B cell (primary cell): ENCODE measurements at regions not wholly inside any gene's neighbourhood (a gene's known extent, or its start where the extent isn't known, plus 50 kb on each side); places are given as distances from the start of the nearest gene placed in this dataset.

Source experiments
- ATAC-seq: fragments of 200-7000 bp; cut with Tn5 transposase; one replicate; pipeline ENCODE4 v1.10.0; 2021; ENCODE audit warnings: low read depth, mild to moderate bottlenecking, moderate number of reproducible peaks, moderate library complexity
- CTCF ChIA-PET: fragments of 350-600 bp; sonication (Branson Sonifier 250); formaldehyde crosslinking; loops from one replicate; lab custom pipeline; 2021; ENCODE audit warnings: antibody characterized with exemption, inconsistent platforms; lab: Charles Lee
- POLR2A ChIA-PET: fragments of 350-600 bp; sonication (Branson Sonifier 250); formaldehyde crosslinking; loops from one replicate; lab custom pipeline; 2021; ENCODE audit warnings: antibody characterized with exemption; lab: Charles Lee
- DNase-seq: peaks from one replicate; pipeline ENCODE4 v3.0.0; 2013
- H2AFZ ChIP-seq: 2 replicates; pipeline ENCODE4 v1.6.1; 2012; ENCODE audit warnings: mild to moderate bottlenecking, low read depth, low read length; ENCODE audit not compliant: insufficient read depth, poor library complexity, severe bottlenecking
- H3K27ac ChIP-seq, 2 donors: 1 replicate in 1 of 2; 2 replicates in 1 of 2; pipeline ENCODE4 v1.5.1; 2012 to 2013; ENCODE audit warnings: low read length in 2 of 2, mild to moderate bottlenecking in 2 of 2, moderate library complexity in 1 of 2
- H3K27me3 ChIP-seq, 4 experiments: fragments of 200-600 bp in 1 of 4; sonication (generic) in 1 of 4; replicated peaks in 1 of 4; 1 replicate in 2 of 4; 2 replicates in 2 of 4; pipeline versions ENCODE4 v1.6.1 to v1.7.0; 2013 to 2016; ENCODE audit warnings: low read length in 3 of 4, mild to moderate bottlenecking in 2 of 4, mixed read lengths in 1 of 4, moderate library complexity in 1 of 4; ENCODE audit not compliant: insufficient read depth in 4 of 4, control insufficient read depth in 3 of 4; ENCODE audit errors: control extremely low read depth in 1 of 4
- H3K36me3 ChIP-seq, 2 experiments: replicated peaks in 1 of 2; 1 replicate in 1 of 2; 2 replicates in 1 of 2; pipeline versions ENCODE4 v1.6.1 to v1.7.1; 2013; ENCODE audit warnings: low read length in 1 of 2; ENCODE audit not compliant: insufficient read depth in 2 of 2, control insufficient read depth in 1 of 2; ENCODE audit errors: control extremely low read depth in 1 of 2, extremely low read depth in 1 of 2
- H3K4me1 ChIP-seq, 2 donors: fragments of 200-600 bp in 1 of 2; sonication (generic) in 1 of 2; 1 replicate in 1 of 2; 2 replicates in 1 of 2; pipeline versions ENCODE4 v1.5.1 to v1.6.1; 2013 to 2017; ENCODE audit warnings: low read length in 2 of 2; ENCODE audit not compliant: control insufficient read depth in 2 of 2, insufficient read depth in 2 of 2
- H3K4me2 ChIP-seq: replicated peaks from 2 replicates; pipeline ENCODE3; 2012; ENCODE audit warnings: mild to moderate bottlenecking, low read depth, low read length; ENCODE audit not compliant: poor library complexity, severe bottlenecking
- H3K4me3 ChIP-seq, 5 experiments: fragments of 200-600 bp in 1 of 5; sonication (generic) in 1 of 5; 1 replicate in 3 of 5; 2 replicates in 2 of 5; pipeline versions ENCODE4 v1.5.1 to v1.7.0; 2011 to 2016; ENCODE audit warnings: low read length in 4 of 5, mild to moderate bottlenecking in 4 of 5, low read depth in 2 of 5, control low read depth in 1 of 5, moderate library complexity in 1 of 5; ENCODE audit not compliant: insufficient read depth in 1 of 5; ENCODE audit errors: control extremely low read depth in 1 of 5, extremely low read depth in 1 of 5
- H3K79me2 ChIP-seq: fragments of 200-600 bp; sonication (generic); one replicate; pipeline ENCODE4 v1.6.0; 2016; ENCODE audit warnings: low read length; ENCODE audit not compliant: control insufficient read depth, insufficient read depth
- H3K9ac ChIP-seq: fragments of 200-600 bp; sonication (generic); 2 replicates; pipeline ENCODE4 v1.6.1; 2017; ENCODE audit warnings: mild to moderate bottlenecking, low read length, moderate library complexity
- H3K9me3 ChIP-seq, 3 donors: one replicate each; pipeline versions ENCODE4 v1.6.1 to v1.7.1; 2013; ENCODE audit warnings: low read length in 2 of 3; ENCODE audit not compliant: control insufficient read depth in 2 of 3, insufficient read depth in 1 of 3; ENCODE audit errors: control extremely low read depth in 1 of 3
- H4K20me1 ChIP-seq: 2 replicates; pipeline ENCODE4 v1.6.0; 2012; ENCODE audit warnings: mild to moderate bottlenecking, low read length; ENCODE audit not compliant: insufficient read depth, control insufficient read depth, poor library complexity, severe bottlenecking
- H3K27ac Mint-ChIP-seq: one replicate; pipeline ENCODE4 v1.8.0; 2021; ENCODE audit warnings: mixed read lengths
- H3K27me3 Mint-ChIP-seq: one replicate; pipeline ENCODE4 v1.8.0; 2021; ENCODE audit warnings: mixed read lengths
- H3K4me1 Mint-ChIP-seq: one replicate; pipeline ENCODE4 v1.8.0; 2021; ENCODE audit warnings: mixed read lengths
- H3K4me3 Mint-ChIP-seq: one replicate; pipeline ENCODE4 v1.8.0; 2021; ENCODE audit warnings: mixed read lengths
- H3K9me3 Mint-ChIP-seq: one replicate; pipeline ENCODE4 v1.8.0; 2022; ENCODE audit warnings: mixed read lengths; ENCODE audit not compliant: insufficient read depth
- EZH2 ChIP-seq: IDR thresholded peaks from 2 replicates; pipeline ENCODE4 v1.6.1; 2012; ENCODE audit warnings: borderline replicate concordance, low read depth, mild to moderate bottlenecking, moderate library complexity, low read length; ENCODE audit not compliant: insufficient read depth, poor library complexity, severe bottlenecking
- WGBS: methylation state at CpG from one replicate; pipeline ENCODE4 v1.1.5; 2013; ENCODE audit warnings: missing lambda C conversion rate; ENCODE audit not compliant: insufficient coverage; 5-methylcytosine and 5-hydroxymethylcytosine counted together
- intact Hi-C: fragments of 100-400 bp; cut with micrococcal nuclease; formaldehyde crosslinking; loops from one replicate; pipeline ENCODE4 v1.10.0; 2022
- TF ChIP-seq, protein P1 (sequence below): fragments of 200-600 bp; IDR thresholded peaks from one replicate; pipeline ENCODE4 v1.8.0; 2022; ENCODE audit warnings: antibody characterized with exemption, mild to moderate bottlenecking

- no peak for ATAC-seq
- Mint-ChIP-seq H3K27ac (no peak overlapping the region), H3K4me3 (no peak overlapping the region), H3K9me3 (peaks cover 15% of the 10 kb centered on the region), H3K4me1 (no peaks in the 10 kb centered on the region), H3K27me3 (peaks cover 21% of the 10 kb centered on the region)
- CTCF ChIA-PET, result no interaction called here
- no peak overlapping the region for H3K27ac ChIP-seq
- H3K27me3 ChIP-seq, result peaks cover 0 to 3% (median 0%) of the 10 kb centered on the region in 4 experiments
- peaks cover 0 to 12% (median 1%) of the 10 kb centered on the region in 3 donors for H3K9me3 ChIP-seq
- no peak overlapping the region for H3K4me2 ChIP-seq
- WGBS, result 92% methylated on average over 4 of the region's 6 CpGs
- no peaks in the 10 kb centered on the region for H3K79me2 ChIP-seq
- H3K4me1 ChIP-seq, result no peaks in the 10 kb centered on the region
- no peaks in the 10 kb centered on the region for H4K20me1 ChIP-seq
- intact Hi-C loops, result no loop called here
- TF ChIP-seq, protein P1, sequence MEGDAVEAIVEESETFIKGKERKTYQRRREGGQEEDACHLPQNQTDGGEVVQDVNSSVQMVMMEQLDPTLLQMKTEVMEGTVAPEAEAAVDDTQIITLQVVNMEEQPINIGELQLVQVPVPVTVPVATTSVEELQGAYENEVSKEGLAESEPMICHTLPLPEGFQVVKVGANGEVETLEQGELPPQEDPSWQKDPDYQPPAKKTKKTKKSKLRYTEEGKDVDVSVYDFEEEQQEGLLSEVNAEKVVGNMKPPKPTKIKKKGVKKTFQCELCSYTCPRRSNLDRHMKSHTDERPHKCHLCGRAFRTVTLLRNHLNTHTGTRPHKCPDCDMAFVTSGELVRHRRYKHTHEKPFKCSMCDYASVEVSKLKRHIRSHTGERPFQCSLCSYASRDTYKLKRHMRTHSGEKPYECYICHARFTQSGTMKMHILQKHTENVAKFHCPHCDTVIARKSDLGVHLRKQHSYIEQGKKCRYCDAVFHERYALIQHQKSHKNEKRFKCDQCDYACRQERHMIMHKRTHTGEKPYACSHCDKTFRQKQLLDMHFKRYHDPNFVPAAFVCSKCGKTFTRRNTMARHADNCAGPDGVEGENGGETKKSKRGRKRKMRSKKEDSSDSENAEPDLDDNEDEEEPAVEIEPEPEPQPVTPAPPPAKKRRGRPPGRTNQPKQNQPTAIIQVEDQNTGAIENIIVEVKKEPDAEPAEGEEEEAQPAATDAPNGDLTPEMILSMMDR, result no peak
- TF ChIP-seq EZH2, result no peak
- H2AFZ ChIP-seq, result no peak overlapping the region
- POLR2A ChIA-PET, result no interaction called here
- H3K9ac ChIP-seq, result no peak overlapping the region
- no peak for DNase-seq
- H3K4me3 ChIP-seq, result no peak overlapping the region
- no peaks in the 10 kb centered on the region for H3K36me3 ChIP-seq
These were observed 480.0 kb downstream of the PTPRU start for GRCh38 chr1:29716306-29716705.

DNA sequence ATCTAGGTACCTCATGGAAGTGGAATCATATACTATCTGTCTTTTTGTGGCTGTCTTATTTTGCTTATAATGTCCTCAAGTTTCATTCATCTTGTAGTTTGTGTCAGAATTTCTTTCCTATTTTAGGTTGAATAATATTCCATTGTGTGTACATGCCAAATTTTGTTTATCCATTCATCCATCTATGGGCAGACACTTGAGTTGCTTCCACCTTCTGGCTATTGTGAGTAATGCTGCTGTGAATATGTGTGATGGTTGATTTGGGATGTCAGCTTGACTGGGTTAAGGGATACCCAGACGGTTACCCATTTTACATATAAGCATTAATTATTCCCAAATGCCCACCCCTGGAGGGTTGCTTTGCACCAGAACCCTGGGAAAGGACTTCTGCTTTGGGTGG lies 477.5 kb downstream of the PTPRU start:
- no peak for DNase-seq
- Histone ChIP-seq H3K27me3 (peaks cover 0 to 3% (median 0%) of the 10 kb centered on the region in 4 experiments), H3K9me3 (peaks cover 0 to 3% (median 0%) of the 10 kb centered on the region in 3 donors), H3K79me2 (no peaks in the 10 kb centered on the region), H4K20me1 (no peaks in the 10 kb centered on the region), H3K4me2 (no peak overlapping the region), H3K4me3 (no peak overlapping the region), H2AFZ (no peak overlapping the region), H3K9ac (no peak overlapping the region), H3K4me1 (no peaks in the 10 kb centered on the region), H3K36me3 (no peaks in the 10 kb centered on the region), H3K27ac (no peak overlapping the region)
- intact Hi-C loops, result no loop called here
- no CpG with 5 or more reads among the region's 1 CpG for WGBS
- no peak for ATAC-seq
- ChIA-PET CTCF (no interaction called here), POLR2A (no interaction called here)
- Mint-ChIP-seq H3K4me1 (no peaks in the 10 kb centered on the region), H3K27ac (no peak overlapping the region), H3K27me3 (peaks cover 13% of the 10 kb centered on the region), H3K4me3 (no peak overlapping the region), H3K9me3 (peaks cover 11% of the 10 kb centered on the region)
- TF ChIP-seq, protein P1, result no peak
- no peak for TF ChIP-seq EZH2
